ENCODE measurements at regions not wholly inside any gene's neighbourhood (a gene's known extent, or its start where the extent isn't known, plus 50 kb on each side); places are given as distances from the start of the nearest gene placed in this dataset.

DNA sequence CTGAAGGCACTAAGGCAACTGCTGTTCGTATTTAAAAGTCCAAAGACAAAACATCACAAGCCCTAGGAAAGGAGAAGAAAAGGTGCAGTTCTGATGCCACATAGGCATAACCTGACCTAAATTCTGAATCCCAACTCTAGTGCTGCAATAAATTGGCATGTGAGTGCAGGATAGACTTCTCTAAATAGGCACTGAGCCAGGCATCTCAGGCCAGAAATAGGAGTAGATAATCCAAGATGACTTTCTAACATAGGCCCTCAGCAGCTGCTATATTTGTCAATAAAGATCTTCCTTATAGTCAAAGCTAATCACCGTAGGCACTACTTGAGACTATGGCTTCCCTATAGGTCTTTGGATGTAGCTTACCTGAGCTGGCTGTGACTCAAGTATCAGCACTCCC, 1163.8 kb downstream of the SORCS1 start:
- H3K9me3 ChIP-seq: no peaks in the 10 kb centered on the region
- no peaks in the 10 kb centered on the region for H3K36me3 ChIP-seq
- DNase-seq (ENCODE audit: low spot score in 2 of 2): no peak
- no peaks in the 10 kb centered on the region for H3K27me3 ChIP-seq
- 87% methylated on average over 2 of the region's 2 CpGs for WGBS
- no peak overlapping the region for H3K4me3 ChIP-seq
- TF ChIP-seq, protein P1, sequence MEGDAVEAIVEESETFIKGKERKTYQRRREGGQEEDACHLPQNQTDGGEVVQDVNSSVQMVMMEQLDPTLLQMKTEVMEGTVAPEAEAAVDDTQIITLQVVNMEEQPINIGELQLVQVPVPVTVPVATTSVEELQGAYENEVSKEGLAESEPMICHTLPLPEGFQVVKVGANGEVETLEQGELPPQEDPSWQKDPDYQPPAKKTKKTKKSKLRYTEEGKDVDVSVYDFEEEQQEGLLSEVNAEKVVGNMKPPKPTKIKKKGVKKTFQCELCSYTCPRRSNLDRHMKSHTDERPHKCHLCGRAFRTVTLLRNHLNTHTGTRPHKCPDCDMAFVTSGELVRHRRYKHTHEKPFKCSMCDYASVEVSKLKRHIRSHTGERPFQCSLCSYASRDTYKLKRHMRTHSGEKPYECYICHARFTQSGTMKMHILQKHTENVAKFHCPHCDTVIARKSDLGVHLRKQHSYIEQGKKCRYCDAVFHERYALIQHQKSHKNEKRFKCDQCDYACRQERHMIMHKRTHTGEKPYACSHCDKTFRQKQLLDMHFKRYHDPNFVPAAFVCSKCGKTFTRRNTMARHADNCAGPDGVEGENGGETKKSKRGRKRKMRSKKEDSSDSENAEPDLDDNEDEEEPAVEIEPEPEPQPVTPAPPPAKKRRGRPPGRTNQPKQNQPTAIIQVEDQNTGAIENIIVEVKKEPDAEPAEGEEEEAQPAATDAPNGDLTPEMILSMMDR (IDR thresholded peaks at IDR 0.05): no peak
- no peak for TF ChIP-seq EP300 (IDR thresholded peaks at IDR 0.05)
- TF ChIP-seq POLR2AphosphoS5 (IDR thresholded peaks at IDR 0.05): no peak
- no peak for TF ChIP-seq POLR2A (IDR thresholded peaks at IDR 0.05)
- no peaks in the 10 kb centered on the region for H3K4me1 ChIP-seq
- H3K27ac ChIP-seq: no peak overlapping the region

DNA sequence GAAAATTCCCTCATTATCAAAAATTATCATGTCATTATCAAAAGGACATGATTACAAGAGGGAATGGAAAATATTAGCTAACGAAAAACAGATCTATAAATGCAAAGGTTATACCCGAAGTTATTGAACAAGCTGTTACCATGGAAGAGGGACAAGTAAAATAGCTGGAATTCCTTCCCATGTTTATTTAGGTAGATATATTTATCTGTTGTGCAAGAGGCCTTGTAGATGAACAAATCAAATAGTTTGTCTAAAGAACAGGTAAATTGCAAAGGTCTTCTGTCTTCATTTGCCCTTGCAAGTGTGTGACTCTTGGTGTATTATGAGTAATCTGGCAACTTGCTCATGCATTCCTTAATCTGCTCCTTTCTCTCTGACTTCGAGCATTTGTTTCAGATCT, 1170.9 kb downstream of the SORCS1 start:
- DNase-seq (ENCODE audit: low spot score in 2 of 2): no peak
- Histone ChIP-seq H3K27me3 (no peaks in the 10 kb centered on the region), H3K9me3 (no peaks in the 10 kb centered on the region), H3K27ac (no peak overlapping the region), H3K4me1 (no peaks in the 10 kb centered on the region), H3K4me3 (no peak overlapping the region), H3K36me3 (no peaks in the 10 kb centered on the region)
- no peak for TF ChIP-seq POLR2A (IDR thresholded peaks at IDR 0.05)
- TF ChIP-seq POLR2AphosphoS5 (IDR thresholded peaks at IDR 0.05): no peak
- no peak for TF ChIP-seq EP300 (IDR thresholded peaks at IDR 0.05)
- TF ChIP-seq, protein P1 (IDR thresholded peaks at IDR 0.05): no peak
- 78% methylated on average over 3 of the region's 3 CpGs for WGBS

DNA sequence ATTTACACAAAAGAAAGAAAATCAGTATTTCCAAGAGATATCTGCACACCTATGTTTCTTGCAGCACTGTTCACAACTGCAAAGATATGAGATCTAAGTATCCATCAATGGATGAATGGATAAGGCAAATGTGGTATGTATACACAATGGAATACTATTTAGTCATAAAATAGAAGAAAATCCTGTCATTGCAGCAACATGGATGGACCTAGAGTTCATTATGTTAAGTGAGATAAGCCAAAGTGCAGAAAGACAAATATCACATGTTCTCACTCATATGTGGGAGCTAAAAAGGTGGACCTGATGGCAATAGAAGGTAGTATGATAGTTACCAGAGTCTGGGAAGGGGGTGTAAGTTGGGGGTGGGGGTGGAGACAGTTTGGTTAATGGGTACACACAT, 1171.6 kb downstream of the SORCS1 start:
- H3K9me3 ChIP-seq: no peaks in the 10 kb centered on the region
- DNase-seq (ENCODE audit: low spot score in 2 of 2): no peak
- H3K27me3 ChIP-seq: no peaks in the 10 kb centered on the region
- H3K4me1 ChIP-seq: no peaks in the 10 kb centered on the region
- no peak overlapping the region for H3K27ac ChIP-seq
- H3K36me3 ChIP-seq: no peaks in the 10 kb centered on the region
- TF ChIP-seq, protein P1 (IDR thresholded peaks at IDR 0.05): no peak
- TF ChIP-seq EP300 (IDR thresholded peaks at IDR 0.05): no peak
- no peak for TF ChIP-seq POLR2A (IDR thresholded peaks at IDR 0.05)
- no peak for TF ChIP-seq POLR2AphosphoS5 (IDR thresholded peaks at IDR 0.05)
- no peak overlapping the region for H3K4me3 ChIP-seq

DNA sequence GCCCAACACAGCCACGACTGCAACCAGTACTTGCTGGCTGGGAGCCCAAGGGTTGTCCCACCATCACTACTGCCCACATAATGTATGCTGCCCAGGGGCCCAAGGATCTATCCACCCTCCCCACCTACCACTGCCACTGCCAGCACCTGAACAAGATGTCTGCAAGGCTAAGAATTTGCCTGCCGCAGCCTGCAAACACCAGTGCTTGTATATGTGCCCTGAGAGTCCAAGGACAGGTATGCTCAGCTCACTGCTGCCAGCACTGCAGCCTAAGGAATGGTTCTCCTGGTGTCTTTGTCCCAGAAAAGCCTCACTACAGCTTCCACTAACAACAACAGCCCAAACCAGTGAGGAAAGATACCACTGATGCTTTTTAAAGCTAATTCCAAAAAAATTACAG, 1174.0 kb downstream of the SORCS1 start:
- Histone ChIP-seq H3K9me3 (no peaks in the 10 kb centered on the region), H3K27me3 (no peaks in the 10 kb centered on the region), H3K4me3 (no peak overlapping the region), H3K4me1 (no peaks in the 10 kb centered on the region), H3K27ac (no peak overlapping the region), H3K36me3 (no peaks in the 10 kb centered on the region)
- 83% methylated on average over 2 of the region's 2 CpGs for WGBS
- no peak for DNase-seq (ENCODE audit: low spot score in 2 of 2)
- TF ChIP-seq EP300 (IDR thresholded peaks at IDR 0.05): no peak
- TF ChIP-seq, protein P1 (IDR thresholded peaks at IDR 0.05): no peak
- no peak for TF ChIP-seq POLR2A (IDR thresholded peaks at IDR 0.05)
- no peak for TF ChIP-seq POLR2AphosphoS5 (IDR thresholded peaks at IDR 0.05)

DNA sequence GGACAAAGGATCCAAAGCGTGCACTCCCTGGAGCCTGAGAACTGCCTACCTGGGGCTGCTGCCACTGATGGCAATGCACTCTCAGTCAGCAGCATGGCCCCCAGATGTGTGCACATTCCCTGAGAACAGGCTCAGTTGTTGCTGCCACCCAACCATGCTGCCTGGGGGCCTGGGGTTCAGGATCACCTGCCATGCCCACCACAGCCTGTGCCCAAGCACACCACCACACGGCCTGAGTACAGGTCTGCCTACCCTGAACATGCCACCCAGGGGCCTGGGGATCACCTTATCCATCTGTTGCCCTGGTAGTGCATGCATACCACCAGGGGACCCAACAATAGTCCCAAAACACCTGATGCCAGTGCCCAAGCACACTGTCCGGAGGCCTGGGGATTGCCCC, 1174.5 kb downstream of the SORCS1 start:
- H3K4me3 ChIP-seq: no peak overlapping the region
- WGBS: no CpG with 5 or more reads among the region's 3 CpGs
- H3K27ac ChIP-seq: no peak overlapping the region
- DNase-seq (ENCODE audit: low spot score in 2 of 2): no peak
- H3K9me3 ChIP-seq: no peaks in the 10 kb centered on the region
- H3K27me3 ChIP-seq: no peaks in the 10 kb centered on the region
- TF ChIP-seq, protein P1 (IDR thresholded peaks at IDR 0.05): no peak
- TF ChIP-seq POLR2A (IDR thresholded peaks at IDR 0.05): no peak
- TF ChIP-seq POLR2AphosphoS5 (IDR thresholded peaks at IDR 0.05): no peak
- TF ChIP-seq EP300 (IDR thresholded peaks at IDR 0.05): no peak
- H3K36me3 ChIP-seq: no peaks in the 10 kb centered on the region
- no peaks in the 10 kb centered on the region for H3K4me1 ChIP-seq

Data from suprapubic skin (tissue), 4 donors.